GM23338 (cell line): ENCODE measurements at regions not wholly inside any gene's neighbourhood (a gene's known extent, or its start where the extent isn't known, plus 50 kb on each side); places are given as distances from the start of the nearest gene placed in this dataset.

Experiments
- ATAC-seq: fragments of 200-7000 bp; cut with Tn5 transposase; 3 replicates; pipeline ENCODE4 v1.9.1; 2020
- DNase-seq: peaks from one replicate; pipeline ENCODE4 v3.0.0-alpha.2; 2015; ENCODE audit warnings: low spot score
- H2AFZ ChIP-seq: fragments of 200-600 bp; sonication (generic); 2 replicates; pipeline ENCODE4 v1.8.0; 2016; ENCODE audit warnings: antibody characterized with exemption, mild to moderate bottlenecking, moderate library complexity
- H3F3A ChIP-seq: fragments of 200-600 bp; sonication (generic); replicated peaks from 2 replicates; pipeline ENCODE4 v1.8.0; 2017; ENCODE audit warnings: antibody characterized with exemption, mixed run types, low read depth
- H3K27ac ChIP-seq: fragments of 200-600 bp; sonication (generic); 2 replicates; pipeline ENCODE4 v1.6.1; 2016; ENCODE audit warnings: low read depth
- H3K27me3 ChIP-seq: fragments of 200-600 bp; sonication (generic); 2 replicates; pipeline ENCODE4 v1.8.0; 2016; ENCODE audit warnings: mild to moderate bottlenecking, mixed run types, moderate library complexity; ENCODE audit not compliant: insufficient read depth
- H3K36me3 ChIP-seq: fragments of 200-600 bp; sonication (generic); 2 replicates; pipeline ENCODE4 v1.8.0; 2016; ENCODE audit warnings: mild to moderate bottlenecking; ENCODE audit not compliant: insufficient read depth
- H3K4me1 ChIP-seq: fragments of 200-600 bp; sonication (generic); 2 replicates; pipeline ENCODE4 v1.8.0; 2016; ENCODE audit warnings: mild to moderate bottlenecking, moderate library complexity; ENCODE audit not compliant: insufficient read depth
- H3K4me2 ChIP-seq: fragments of 200-600 bp; sonication (generic); 2 replicates; pipeline ENCODE4 v1.7.1; 2017; ENCODE audit warnings: mixed run types
- H3K4me3 ChIP-seq: fragments of 200-600 bp; sonication (generic); 2 replicates; pipeline ENCODE4 v1.6.1; 2016; ENCODE audit warnings: mixed run types
- H3K79me2 ChIP-seq: fragments of 200-600 bp; sonication (generic); replicated peaks from 2 replicates; pipeline ENCODE4 v1.8.0; 2017; ENCODE audit warnings: mild to moderate bottlenecking; ENCODE audit not compliant: insufficient read depth
- H3K9me2 ChIP-seq: fragments of 200-600 bp; sonication (generic); 2 replicates; pipeline ENCODE4 v1.8.0; 2017; ENCODE audit not compliant: insufficient read depth
- H4K20me1 ChIP-seq: fragments of 200-600 bp; sonication (generic); replicated peaks from 2 replicates; pipeline ENCODE4 v1.8.0; 2017; ENCODE audit warnings: mild to moderate bottlenecking; ENCODE audit not compliant: insufficient read depth
- H3K27ac Mint-ChIP-seq: 2 replicates; pipeline ENCODE4 v1.8.0; 2020; ENCODE audit warnings: inconsistent platforms, mild to moderate bottlenecking, moderate library complexity, mixed read lengths
- H3K27me3 Mint-ChIP-seq: 3 replicates; pipeline ENCODE4 v1.8.0; 2022; ENCODE audit warnings: low read depth, mild to moderate bottlenecking, moderate library complexity, mixed read lengths, inconsistent platforms; ENCODE audit not compliant: insufficient read depth, poor library complexity
- H3K36me3 Mint-ChIP-seq: 3 replicates; pipeline ENCODE4 v1.8.0; 2021; ENCODE audit warnings: low read depth, mild to moderate bottlenecking, inconsistent platforms, moderate library complexity, mixed read lengths
- H3K4me1 Mint-ChIP-seq: 3 replicates; pipeline ENCODE4 v1.8.0; 2020; ENCODE audit warnings: mild to moderate bottlenecking, inconsistent platforms, mixed read lengths
- H3K4me3 Mint-ChIP-seq: 3 replicates; pipeline ENCODE4 v1.8.0; 2021; ENCODE audit warnings: moderate library complexity, mild to moderate bottlenecking, inconsistent platforms, mixed read lengths
- H3K9me3 Mint-ChIP-seq: 3 replicates; pipeline ENCODE4 v1.8.0; 2020; ENCODE audit warnings: moderate library complexity, mild to moderate bottlenecking, inconsistent platforms, mixed read lengths
- CREB1 ChIP-seq: fragments of 250-450 bp; sonication (Bioruptor Pico); IDR thresholded peaks from 2 replicates; pipeline ENCODE4 v1.5.0; 2020; ENCODE audit warnings: low read depth, mild to moderate bottlenecking, moderate library complexity
- CTCF ChIP-seq, 2 experiments: fragments of 200-600 bp in 1 of 2; sonication (generic) in 1 of 2; conservative IDR thresholded peaks; 2 replicates each; pipeline versions ENCODE4 v1.5.1 to v1.6.1; 2016 to 2017; ENCODE audit warnings: antibody characterized with exemption in 2 of 2, low read depth in 2 of 2, mild to moderate bottlenecking in 2 of 2, moderate library complexity in 1 of 2
- EZH2 ChIP-seq: fragments of 200-600 bp; sonication (generic); IDR thresholded peaks from one replicate; pipeline ENCODE4 v1.8.0; 2017; ENCODE audit warnings: antibody characterized with exemption, mild to moderate bottlenecking, low read depth; ENCODE audit not compliant: unreplicated experiment
- EZH2phosphoT487 ChIP-seq: fragments of 200-600 bp; sonication (generic); IDR thresholded peaks from one replicate; pipeline ENCODE4 v1.8.1; 2018; ENCODE audit warnings: antibody characterized with exemption; ENCODE audit not compliant: unreplicated experiment
- JUNB ChIP-seq: IDR thresholded peaks from one replicate; pipeline ENCODE4 v1.6.1; 2016; ENCODE audit warnings: antibody characterized with exemption; ENCODE audit not compliant: unreplicated experiment
- NANOG ChIP-seq: IDR thresholded peaks from 2 replicates; pipeline ENCODE4 v1.6.1; 2016; ENCODE audit warnings: antibody characterized with exemption, borderline replicate concordance
- POLR2AphosphoS5 ChIP-seq: IDR thresholded peaks from 2 replicates; pipeline ENCODE4 v1.6.1; 2016; ENCODE audit warnings: antibody characterized with exemption, low read depth
- REST ChIP-seq: IDR thresholded peaks from one replicate; pipeline ENCODE4 v1.6.1; 2018; ENCODE audit warnings: antibody characterized with exemption; ENCODE audit not compliant: unreplicated experiment
- STAT1 ChIP-seq: IDR thresholded peaks from one replicate; pipeline ENCODE4 v1.6.1; 2016; ENCODE audit warnings: antibody characterized with exemption; ENCODE audit not compliant: unreplicated experiment
- ZNF114 ChIP-seq: fragments of 250-450 bp; sonication (Bioruptor Pico); IDR thresholded peaks from 2 replicates; pipeline ENCODE4 v1.5.0; 2020; ENCODE audit warnings: mild to moderate bottlenecking, moderate library complexity
- ZNF331 ChIP-seq: fragments of 250-450 bp; sonication (Bioruptor Pico); IDR thresholded peaks from 2 replicates; pipeline ENCODE4 v1.5.0; 2020; ENCODE audit warnings: low read depth, mild to moderate bottlenecking, moderate library complexity
- ZNF462 ChIP-seq: fragments of 250-450 bp; sonication (Bioruptor Pico); IDR thresholded peaks from 2 replicates; pipeline ENCODE4 v1.5.0; 2020; ENCODE audit warnings: mild to moderate bottlenecking, moderate library complexity
- TF ChIP-seq, protein P1 (sequence below): IDR thresholded peaks from 2 replicates; pipeline ENCODE4 v1.6.1; 2016; ENCODE audit warnings: antibody characterized with exemption

DNA sequence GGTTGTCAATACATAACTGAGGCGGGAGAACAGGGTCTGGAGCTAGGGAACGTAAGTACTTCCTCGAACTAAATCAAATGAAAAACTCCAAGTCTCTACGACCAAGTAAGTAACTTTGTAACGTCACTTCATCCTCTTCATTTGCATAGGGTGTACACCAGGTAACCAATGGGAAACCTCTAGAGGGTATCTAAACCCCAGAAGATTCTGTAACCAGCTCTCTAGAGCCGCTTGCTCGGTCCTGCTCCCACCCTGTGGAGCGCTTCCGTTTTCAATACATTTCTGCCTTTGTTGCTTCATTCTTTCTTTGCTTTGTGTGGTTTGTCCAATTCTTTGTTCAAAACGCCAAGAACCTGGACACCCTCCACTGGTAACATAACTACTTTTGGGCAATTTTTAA is 133.5 kb upstream of the TMEM170B start:
- no peaks in the 10 kb centered on the region for H4K20me1 ChIP-seq
- H3K4me1 ChIP-seq, result peaks cover 7% of the 10 kb centered on the region
- no peak overlapping the region for H3K27ac Mint-ChIP-seq
- no peak overlapping the region for H3K4me2 ChIP-seq
- H3K4me1 Mint-ChIP-seq, result peaks cover 12% of the 10 kb centered on the region; the same call in 2 of the 3 replicates
- no peak overlapping the region for H3K4me3 ChIP-seq
- H3K4me3 Mint-ChIP-seq, result no peak overlapping the region
- no peaks in the 10 kb centered on the region for H3K36me3 Mint-ChIP-seq
- no peak for DNase-seq
- no peak overlapping the region for H3K27ac ChIP-seq
- peaks cover 3% of the 10 kb centered on the region for H3K27me3 Mint-ChIP-seq
- TF ChIP-seq ZNF114 (CRISPR knock-in tag) (no peak), EZH2phosphoT487 (no peak), JUNB (no peak), POLR2AphosphoS5 (no peak), CREB1 (CRISPR knock-in tag) (no peak), ZNF462 (CRISPR knock-in tag) (no peak), EZH2 (no peak), CTCF (conservative IDR thresholded peaks at IDR 0.05; ENCODE audit: low read depth in 2 of 2) (no peak), ZNF331 (no peak), REST (no peak), NANOG (no peak), STAT1 (no peak)
- TF ChIP-seq, protein P1, sequence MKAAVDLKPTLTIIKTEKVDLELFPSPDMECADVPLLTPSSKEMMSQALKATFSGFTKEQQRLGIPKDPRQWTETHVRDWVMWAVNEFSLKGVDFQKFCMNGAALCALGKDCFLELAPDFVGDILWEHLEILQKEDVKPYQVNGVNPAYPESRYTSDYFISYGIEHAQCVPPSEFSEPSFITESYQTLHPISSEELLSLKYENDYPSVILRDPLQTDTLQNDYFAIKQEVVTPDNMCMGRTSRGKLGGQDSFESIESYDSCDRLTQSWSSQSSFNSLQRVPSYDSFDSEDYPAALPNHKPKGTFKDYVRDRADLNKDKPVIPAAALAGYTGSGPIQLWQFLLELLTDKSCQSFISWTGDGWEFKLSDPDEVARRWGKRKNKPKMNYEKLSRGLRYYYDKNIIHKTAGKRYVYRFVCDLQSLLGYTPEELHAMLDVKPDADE, result no peak
- H2AFZ ChIP-seq, result no peak overlapping the region; the same call in 1 of the 2 replicates
- no peaks in the 10 kb centered on the region for H3K79me2 ChIP-seq
- no peaks in the 10 kb centered on the region for H3K9me3 Mint-ChIP-seq
- H3K9me2 ChIP-seq, result no peaks in the 10 kb centered on the region
- H3K27me3 ChIP-seq, result no peaks in the 10 kb centered on the region
- H3K36me3 ChIP-seq, result no peaks in the 10 kb centered on the region
- H3F3A ChIP-seq, result no peaks in the 10 kb centered on the region
- ATAC-seq, result no peak; the same call in 2 of the 3 replicates
